T47D (cell line): ENCODE measurements at regions not wholly inside any gene's neighbourhood (a gene's known extent, or its start where the extent isn't known, plus 50 kb on each side); places are given as distances from the start of the nearest gene placed in this dataset.
"Not testable (repeated sequence)": the region's sequence is repeated elsewhere in the genome, so short reads cannot be mapped to it uniquely, and the experiment has no call there.

Source experiments
- DNase-seq, 2 experiments: peaks; one replicate each; pipeline versions ENCODE4 v3.0.0 to v3.0.0-alpha.2; 2011 to 2012; ENCODE audit warnings: low read depth in 1 of 2, low spot score in 1 of 2
- JUND ChIP-seq: IDR thresholded peaks from 2 replicates; pipeline ENCODE4 v1.6.1; 2012; ENCODE audit warnings: low read depth
- in situ Hi-C: cut with HindIII; loops from 2 replicates; pipeline ENCODE4 v1.10.0; 2016; ENCODE audit warnings: low sequenced_read_pairs, low pct_unique_long_range_greater_than_20kb

GRCh38 chr1:241447031-241447644 is 72.4 kb downstream of the FH start:
- in situ Hi-C loops = no loop called here
- TF ChIP-seq JUND = no peak
- DNase-seq = no peak

- DNase-seq = no peak
- in situ Hi-C loops = no loop called here
- no peak for TF ChIP-seq JUND
These were observed 74.7 kb downstream of the FH start for GRCh38 chr1:241444836-241445235.

GRCh38 chr1:241443561-241443960 is 76.0 kb downstream of the FH start:
- in situ Hi-C loops = no loop called here
- TF ChIP-seq JUND = no peak
- no peak for DNase-seq

- no peak for DNase-seq
- in situ Hi-C loops = no loop called here
- no peak for TF ChIP-seq JUND
These were observed 76.9 kb downstream of the FH start for GRCh38 chr1:241442686-241443085.

GRCh38 chr1:241440904-241441303 is 78.7 kb downstream of the FH start:
- no peak for DNase-seq
- TF ChIP-seq JUND = no peak
- in situ Hi-C loops = no loop called here

- in situ Hi-C loops = not testable (repeated sequence)
These were observed 80.9 kb downstream of the FH start for GRCh38 chr1:241438686-241439085.

GRCh38 chr1:241432241-241432640 is 75.2 kb upstream of the RGS7 start:
- no peak for TF ChIP-seq JUND
- DNase-seq = no peak
- in situ Hi-C loops = no loop called here

More at GRCh38 chr1:241438686-241439085, 80.9 kb downstream of the FH start:
- DNase-seq = not testable (repeated sequence)

- in situ Hi-C loops, DNase-seq: not testable (repeated sequence)
These were observed 68.1 kb upstream of the RGS7 start for GRCh38 chr1:241425091-241425490.

- in situ Hi-C loops = no loop called here
These were observed 67.5 kb upstream of the RGS7 start for GRCh38 chr1:241424480-241424971.

GRCh38 chr1:241423541-241424479 is 66.8 kb upstream of the RGS7 start:
- TF ChIP-seq JUND = no peak
- in situ Hi-C loops = no loop called here
- DNase-seq = no peak

More at GRCh38 chr1:241424480-241424971, 67.5 kb upstream of the RGS7 start:
- no peak for DNase-seq
- TF ChIP-seq JUND = no peak

GRCh38 chr1:241422470-241422869 is 65.5 kb upstream of the RGS7 start:
- no peak for TF ChIP-seq JUND
- in situ Hi-C loops = no loop called here
- no peak for DNase-seq

GRCh38 chr1:241419986-241420385 is 63.0 kb upstream of the RGS7 start:
- in situ Hi-C loops = no loop called here
- no peak for TF ChIP-seq JUND
- no peak for DNase-seq

GRCh38 chr1:241417258-241417657 is 60.3 kb upstream of the RGS7 start:
- in situ Hi-C loops = no loop called here
- no peak for TF ChIP-seq JUND

GRCh38 chr1:241413974-241414373 is 57.0 kb upstream of the RGS7 start:
- in situ Hi-C loops = no loop called here
- DNase-seq = no peak
- TF ChIP-seq JUND = no peak

More at GRCh38 chr1:241417258-241417657, 60.3 kb upstream of the RGS7 start:
- no peak for DNase-seq
